GM18498 (cell line): ENCODE measurements at regions not wholly inside any gene's neighbourhood (a gene's known extent, or its start where the extent isn't known, plus 50 kb on each side); places are given as distances from the start of the nearest gene placed in this dataset.
"Not testable (repeated sequence)": the region's sequence is repeated elsewhere in the genome, so short reads cannot be mapped to it uniquely, and the experiment has no call there.

Experiments
- ATAC-seq: cut with Tn5 transposase; IDR thresholded peaks from one replicate; pipeline ENCODE4 v1.9.1; 2021; ENCODE audit warnings: mild to moderate bottlenecking, moderate library complexity; ENCODE audit not compliant: unreplicated experiment

DNA sequence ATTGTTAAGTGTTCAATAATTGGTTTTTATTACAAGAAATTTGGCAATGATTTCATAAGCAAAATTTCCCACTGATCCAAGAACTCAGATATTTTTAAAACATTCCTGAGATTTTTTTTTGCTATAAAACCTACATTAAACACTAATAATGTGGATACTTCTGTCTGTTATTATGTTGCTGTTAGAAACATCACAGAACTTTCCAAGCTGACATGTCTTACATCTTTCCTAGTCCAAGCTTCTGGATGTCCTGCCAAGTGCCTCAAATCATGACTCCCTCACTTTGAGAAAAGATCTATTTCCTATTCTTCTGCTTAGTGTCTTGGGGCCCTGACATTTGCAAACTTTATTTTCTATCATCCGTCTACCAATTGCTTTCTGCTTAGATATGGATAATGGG lies 110.8 kb downstream of the RFPL4B start:
- no peak for ATAC-seq

DNA sequence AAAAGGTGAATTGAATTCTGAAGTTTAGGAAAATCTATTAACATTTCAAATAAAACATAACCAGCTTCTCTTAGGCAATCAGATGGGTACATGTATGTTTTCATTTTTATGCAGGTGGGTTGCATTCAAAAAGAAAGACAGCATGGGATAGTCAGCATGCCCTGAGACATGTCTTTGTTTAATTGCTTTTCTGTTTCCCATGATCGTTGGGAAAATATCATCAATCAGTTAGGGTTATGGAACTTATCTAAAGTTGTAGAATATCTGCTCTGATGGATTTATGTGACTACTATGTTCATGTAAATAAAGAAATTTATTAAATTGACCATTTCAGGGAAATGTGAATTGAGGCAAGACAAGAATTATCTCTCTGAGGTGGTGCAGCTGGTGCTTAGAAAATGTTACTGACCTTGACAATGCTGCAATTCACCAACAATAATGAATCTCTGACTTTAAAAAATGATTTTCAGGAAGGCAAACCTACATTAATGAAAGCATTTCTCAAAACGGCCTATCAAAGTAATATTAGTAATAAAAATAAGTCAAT lies 112.7 kb downstream of the RFPL4B start:
- no peak for ATAC-seq

GRCh38 chr6:112464901-112465665 lies 118.0 kb downstream of the RFPL4B start:
- no peak for ATAC-seq

- peak; percentile 67 for ATAC-seq
Observed at GRCh38 chr6:112466373-112467151, 119.4 kb downstream of the RFPL4B start.

- no peak for ATAC-seq
Observed at GRCh38 chr6:112468359-112468758, 121.2 kb downstream of the RFPL4B start.

DNA sequence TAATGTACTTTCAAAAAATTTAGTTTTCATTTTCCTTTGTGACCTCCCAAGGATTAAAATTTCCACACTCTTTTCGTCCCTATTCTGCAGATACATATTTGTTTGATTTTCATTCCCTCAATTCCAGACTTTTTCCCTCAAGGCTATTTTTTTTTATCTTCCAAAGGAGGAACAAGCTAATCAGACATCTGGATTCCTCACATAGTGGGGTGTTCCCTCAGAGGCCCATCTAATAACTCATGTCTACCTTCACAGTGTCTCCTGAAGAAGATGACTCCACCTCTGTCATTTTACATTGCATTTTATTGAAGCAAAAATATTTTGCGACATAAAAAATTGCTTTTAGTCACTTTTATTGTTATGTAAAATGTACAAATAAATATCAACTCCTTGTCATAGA lies 122.2 kb downstream of the RFPL4B start:
- no peak for ATAC-seq

DNA sequence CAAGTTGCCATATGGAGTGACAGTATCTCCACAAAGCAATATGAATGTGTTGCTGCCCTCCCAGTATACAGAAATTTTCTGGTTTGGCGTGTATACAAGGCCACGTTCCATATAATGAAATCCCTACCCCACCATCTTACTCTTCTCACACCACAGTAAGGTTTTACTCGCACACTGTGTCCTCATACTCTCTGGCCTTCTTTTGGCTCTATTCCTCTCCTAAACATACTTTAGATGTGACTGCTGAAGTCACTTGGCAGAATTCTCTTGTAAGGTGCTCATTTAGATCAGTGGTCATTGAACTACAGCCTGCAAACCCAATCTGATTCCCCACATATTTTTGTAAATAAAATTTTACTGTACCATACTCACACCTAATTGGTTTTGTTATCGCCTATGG lies 123.2 kb downstream of the RFPL4B start:
- ATAC-seq, result no peak

GRCh38 chr6:112470950-112471349 lies 123.8 kb downstream of the RFPL4B start:
- ATAC-seq, result no peak

GRCh38 chr6:112475083-112475482 lies 128.0 kb downstream of the RFPL4B start:
- no peak for ATAC-seq

GRCh38 chr6:112477125-112477524 lies 130.0 kb downstream of the RFPL4B start:
- ATAC-seq, result no peak

GRCh38 chr6:112478036-112478435 lies 130.9 kb downstream of the RFPL4B start:
- ATAC-seq, result no peak

GRCh38 chr6:112479975-112480374 lies 132.8 kb downstream of the RFPL4B start:
- ATAC-seq, result not testable (repeated sequence)

DNA sequence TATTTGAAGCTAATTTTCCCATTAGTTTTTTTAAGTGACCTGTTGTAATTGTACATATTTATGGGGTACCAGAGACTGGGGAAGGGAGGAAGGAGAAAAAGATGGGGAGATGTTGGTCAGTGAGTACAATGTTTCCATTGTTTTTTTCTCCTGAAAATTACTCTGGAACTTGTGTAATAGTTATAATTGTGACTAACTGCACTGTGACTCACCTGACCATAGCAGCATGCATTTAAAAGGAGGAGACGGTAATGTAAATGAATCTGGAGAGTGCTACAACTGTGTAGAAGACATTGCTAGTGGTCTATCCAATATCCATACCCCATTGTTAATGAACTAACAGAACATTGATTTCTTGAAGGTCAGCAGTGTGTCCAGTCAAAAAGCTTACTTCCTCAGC lies 133.4 kb downstream of the RFPL4B start:
- ATAC-seq, result no peak

- no peak for ATAC-seq
Observed at GRCh38 chr6:112481211-112481610, 134.1 kb downstream of the RFPL4B start.

- no peak for ATAC-seq
Observed at GRCh38 chr6:112482373-112482772, 135.2 kb downstream of the RFPL4B start.

GRCh38 chr6:112485120-112485826 lies 138.1 kb downstream of the RFPL4B start:
- ATAC-seq, result no peak

GRCh38 chr6:112485827-112486212 lies 138.7 kb downstream of the RFPL4B start:
- no peak for ATAC-seq

GRCh38 chr6:112486454-112486853 lies 139.3 kb downstream of the RFPL4B start:
- no peak for ATAC-seq

DNA sequence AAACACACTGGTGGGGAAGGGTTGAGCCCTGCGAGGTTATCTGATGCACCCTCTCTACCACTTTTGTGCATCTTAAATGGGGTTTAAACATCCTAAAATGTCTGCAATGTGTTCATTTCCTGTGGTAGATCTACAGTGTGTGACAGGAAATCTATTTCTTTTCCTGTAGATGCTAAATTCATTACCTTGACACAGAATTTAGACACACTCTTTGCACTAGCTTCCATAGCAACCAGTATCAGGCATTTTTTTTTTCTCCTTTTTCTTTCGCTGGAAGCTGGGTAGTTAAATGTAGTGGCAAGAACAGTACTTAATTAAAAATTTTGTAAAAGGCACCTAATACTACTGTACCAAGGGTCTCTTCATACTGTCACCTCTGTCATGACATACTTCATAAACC lies 141.1 kb downstream of the RFPL4B start:
- ATAC-seq, result no peak

DNA sequence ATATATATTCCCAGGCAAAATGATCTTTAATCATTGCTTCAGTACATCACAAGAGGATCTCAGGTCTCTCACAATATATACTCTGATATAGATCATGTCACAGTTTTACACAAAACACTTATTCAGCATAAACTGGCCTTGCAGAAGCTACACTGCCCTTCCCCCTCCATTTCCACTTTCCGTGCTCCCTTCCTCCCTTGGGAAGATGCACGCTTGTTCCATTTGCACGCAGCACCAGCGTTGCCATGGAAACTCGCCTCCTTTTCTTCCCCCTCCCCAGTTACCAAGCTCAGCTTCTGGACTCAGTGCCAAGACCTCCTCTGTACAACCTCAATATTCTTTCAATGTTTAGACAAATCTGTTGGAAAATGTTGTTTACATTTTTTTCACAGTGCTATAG lies 154.6 kb downstream of the RFPL4B start:
- no peak for ATAC-seq

DNA sequence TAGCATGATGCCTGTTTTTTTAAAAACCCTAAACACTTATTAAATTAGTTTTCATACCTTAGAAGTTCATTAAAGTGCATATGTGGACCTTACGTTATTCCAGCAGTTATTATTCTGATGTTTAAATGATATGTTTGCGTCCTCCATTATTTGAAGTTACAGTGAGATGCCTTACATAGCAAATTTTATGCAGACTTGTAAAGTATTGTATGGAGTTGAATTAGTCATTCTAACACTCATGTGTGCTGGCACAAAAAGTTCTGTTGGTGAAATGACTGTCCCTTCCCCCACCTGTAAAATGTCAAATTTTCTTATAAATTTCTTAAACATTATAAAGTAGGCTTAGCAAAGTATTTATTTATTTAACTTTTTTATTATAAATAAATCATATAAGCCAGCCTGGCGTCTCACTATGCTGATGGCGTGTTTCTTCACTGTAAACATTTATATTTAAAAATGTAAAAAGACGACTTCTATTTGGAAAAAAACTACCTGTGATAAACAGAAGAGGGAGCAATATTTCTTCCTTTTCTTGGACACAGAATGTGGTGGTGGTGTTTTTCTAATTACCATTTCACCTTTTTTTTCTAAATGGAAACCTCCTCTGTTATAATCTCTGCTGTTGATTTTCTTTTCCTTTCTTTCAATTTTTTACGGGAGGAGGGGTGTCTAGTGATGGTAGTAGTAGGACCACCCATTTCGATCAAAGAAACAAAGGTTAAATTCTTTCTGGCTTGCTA lies 155.4 kb downstream of the RFPL4B start:
- no peak for ATAC-seq
